ENCODE measurements at regions not wholly inside any gene's neighbourhood (a gene's known extent, or its start where the extent isn't known, plus 50 kb on each side); places are given as distances from the start of the nearest gene placed in this dataset.

DNA sequence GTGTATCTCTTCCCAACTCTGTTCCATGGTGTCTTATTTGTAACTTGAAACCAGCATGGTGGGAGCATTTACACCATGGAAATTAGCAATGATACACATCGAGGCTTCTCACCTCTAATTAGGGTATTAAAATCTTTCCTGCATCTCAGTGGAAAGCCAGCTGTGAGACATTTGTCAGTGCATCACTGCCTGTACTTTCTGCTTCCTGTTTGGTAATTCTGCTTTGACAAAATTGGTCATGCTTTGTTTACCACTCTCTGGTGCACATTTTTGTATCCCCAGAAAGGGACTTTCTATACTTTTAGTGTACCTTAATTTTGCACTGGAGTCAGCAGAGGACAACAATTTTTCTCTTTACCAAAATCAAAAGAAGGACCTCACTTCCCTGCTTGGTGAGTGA lies 402.1 kb downstream of the PDCD6IP start:
- DNase-seq: no peak

DNA sequence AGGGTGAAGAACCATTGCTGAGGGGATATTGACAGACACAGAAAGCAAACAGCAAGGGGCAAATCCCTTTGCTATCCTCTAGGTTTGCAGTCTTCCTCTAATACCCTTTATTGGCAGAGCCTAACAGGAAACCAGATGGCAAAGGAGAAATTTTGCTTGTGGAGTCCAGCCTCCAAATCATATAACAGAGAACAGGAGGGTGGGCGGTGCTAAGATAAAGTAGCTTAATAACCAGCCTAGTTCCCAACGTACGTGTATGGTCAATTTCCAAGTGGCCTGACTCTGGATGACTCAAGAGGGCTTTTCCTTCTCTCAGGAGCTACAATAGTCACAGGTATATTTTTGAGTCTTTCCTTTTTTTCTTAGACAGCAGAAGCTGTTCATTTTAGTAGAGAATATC lies 404.5 kb downstream of the PDCD6IP start:
- no peak for DNase-seq

DNA sequence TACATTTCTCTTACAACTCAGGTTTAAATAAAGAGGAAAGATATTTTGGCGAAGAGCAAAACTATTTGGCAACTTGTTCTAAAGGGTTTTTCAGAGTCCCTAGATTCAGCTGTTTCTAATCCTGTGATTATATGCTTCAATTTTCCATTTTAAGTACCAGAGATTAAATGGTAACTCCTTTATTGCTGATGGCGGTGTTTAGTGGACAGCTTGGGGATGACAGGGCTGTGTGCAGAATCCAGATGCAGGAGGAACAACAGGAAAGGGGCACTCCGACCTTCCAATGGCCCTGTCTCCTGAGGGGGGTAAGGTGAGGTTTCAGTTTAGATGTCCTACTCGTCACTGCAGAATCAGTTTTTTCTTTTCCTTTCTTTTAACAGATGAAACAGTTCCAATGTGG lies 405.0 kb downstream of the PDCD6IP start:
- no peak for DNase-seq

DNA sequence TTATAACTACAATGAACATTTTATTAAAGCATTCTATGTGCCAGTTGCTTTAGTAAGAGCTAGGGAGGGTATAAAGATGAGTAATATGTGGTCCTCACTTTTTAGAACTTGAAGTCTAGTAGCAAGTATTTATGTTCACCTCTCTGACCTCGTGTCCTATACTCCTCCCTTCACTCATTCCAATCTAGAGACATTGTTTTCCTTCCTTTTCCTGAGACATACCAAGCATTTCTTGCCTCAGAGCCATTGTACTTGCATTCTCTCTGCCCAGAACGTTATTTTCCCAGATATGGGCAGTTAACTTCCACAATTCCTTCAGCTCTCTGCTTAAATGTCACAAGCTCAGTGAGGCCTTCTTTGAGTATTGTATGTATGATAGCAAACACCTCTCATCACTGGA lies 408.6 kb downstream of the PDCD6IP start:
- no peak for DNase-seq

DNA sequence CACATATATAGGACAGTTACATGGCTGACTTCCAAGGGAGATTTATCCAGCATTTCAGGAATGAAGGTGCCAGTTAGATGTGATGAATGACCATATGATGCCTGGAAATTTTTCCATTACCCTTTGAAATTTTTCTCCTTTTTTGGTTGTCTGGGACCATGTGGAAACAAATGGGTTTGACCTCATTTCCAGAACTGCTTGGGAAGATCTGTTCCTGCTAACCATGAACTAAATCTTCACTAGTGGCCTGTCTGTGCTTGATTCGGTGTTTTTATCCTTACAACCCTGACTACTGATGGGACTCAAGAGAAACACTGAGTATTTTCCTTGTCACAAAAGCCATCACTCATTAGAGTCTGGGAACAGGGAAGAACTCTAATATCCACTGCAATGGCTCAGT lies 409.4 kb downstream of the PDCD6IP start:
- no peak for DNase-seq

DNA sequence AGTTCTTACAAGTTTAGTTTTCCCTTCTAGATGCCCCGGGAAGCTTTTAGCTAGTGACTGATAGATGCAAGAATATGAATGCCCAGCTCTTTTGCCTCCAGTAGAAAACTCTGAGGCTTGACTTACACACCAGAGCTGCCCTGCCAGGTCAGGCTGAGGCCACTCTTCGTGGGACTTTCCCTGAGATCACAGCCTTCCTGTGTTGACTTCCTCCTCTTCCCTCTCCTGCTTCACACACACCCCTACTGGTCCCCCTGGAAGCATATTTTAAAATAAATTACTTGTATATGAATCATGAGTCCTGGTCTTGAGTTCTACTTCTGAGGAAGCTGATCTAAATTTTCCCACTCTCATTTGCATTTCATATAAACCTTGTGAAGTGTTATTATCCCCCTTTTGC lies 413.7 kb downstream of the PDCD6IP start:
- DNase-seq: no peak

DNA sequence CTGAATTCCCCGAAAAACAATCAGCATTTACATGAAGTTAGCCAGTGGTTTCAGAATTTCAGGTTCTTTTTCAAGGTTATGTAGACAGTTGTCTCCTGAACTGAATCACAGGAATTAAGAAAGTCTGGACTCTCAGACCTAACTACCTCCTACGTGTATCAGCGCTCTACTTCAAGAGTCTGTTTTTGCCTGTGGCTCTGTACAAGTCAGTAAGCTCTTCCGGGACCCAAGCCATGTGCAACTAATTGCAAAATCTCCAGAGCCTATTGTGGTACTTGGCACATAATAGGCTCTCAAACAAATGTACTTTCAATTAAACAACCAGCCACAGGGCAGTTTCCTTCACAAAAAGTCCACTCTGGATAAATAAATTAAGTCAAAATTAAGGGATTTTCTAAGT lies 414.2 kb downstream of the PDCD6IP start:
- DNase-seq: no peak

DNA sequence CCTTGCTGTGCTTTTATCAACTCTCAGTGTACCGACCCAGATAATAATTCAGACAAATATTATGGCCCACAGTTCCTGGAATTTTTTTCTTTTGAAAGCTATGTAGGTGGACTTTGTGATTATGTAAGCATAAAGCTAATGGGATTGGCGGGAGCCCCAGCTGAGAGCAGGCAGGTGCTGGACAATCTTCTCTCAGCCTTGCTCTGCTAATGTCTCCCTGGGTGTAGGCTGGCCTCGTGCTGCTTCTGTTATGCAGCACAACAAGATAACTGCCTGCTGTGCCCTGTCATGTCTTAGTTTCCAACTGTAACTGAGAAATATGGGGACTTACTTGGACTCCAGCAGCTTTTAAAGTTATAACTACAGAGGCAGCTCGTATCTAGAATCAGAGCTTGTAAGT lies 415.0 kb downstream of the PDCD6IP start:
- DNase-seq: no peak

DNA sequence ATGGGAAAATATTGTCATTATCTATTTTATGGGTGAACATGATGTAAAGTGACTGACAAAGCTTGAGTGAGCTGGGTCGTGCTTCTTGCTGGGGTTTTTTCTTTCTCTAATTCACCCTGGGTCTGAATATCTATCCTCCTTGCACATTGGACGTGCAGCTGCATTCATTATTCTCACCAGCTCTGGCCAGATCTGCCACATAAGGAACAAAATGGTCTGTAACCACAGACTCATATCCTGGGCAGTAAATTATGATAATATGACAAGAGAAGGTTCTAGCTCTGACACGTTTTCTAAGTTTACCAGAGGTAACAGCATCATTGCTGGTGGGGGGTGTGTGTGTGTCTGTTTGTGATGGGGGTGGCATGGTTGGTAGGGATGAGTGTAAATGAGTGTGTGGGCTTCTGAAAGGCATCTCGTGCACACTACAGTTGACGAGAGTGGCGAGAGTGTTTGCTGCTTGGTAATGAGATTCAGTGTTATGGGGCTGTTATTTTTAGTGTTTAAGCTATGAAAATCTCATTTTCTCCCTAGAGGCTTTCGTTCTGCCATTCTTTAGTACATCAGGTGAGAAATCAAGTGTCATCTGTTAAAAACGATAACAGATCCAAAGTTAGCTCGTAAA lies 418.4 kb downstream of the PDCD6IP start:
- no peak for DNase-seq

DNA sequence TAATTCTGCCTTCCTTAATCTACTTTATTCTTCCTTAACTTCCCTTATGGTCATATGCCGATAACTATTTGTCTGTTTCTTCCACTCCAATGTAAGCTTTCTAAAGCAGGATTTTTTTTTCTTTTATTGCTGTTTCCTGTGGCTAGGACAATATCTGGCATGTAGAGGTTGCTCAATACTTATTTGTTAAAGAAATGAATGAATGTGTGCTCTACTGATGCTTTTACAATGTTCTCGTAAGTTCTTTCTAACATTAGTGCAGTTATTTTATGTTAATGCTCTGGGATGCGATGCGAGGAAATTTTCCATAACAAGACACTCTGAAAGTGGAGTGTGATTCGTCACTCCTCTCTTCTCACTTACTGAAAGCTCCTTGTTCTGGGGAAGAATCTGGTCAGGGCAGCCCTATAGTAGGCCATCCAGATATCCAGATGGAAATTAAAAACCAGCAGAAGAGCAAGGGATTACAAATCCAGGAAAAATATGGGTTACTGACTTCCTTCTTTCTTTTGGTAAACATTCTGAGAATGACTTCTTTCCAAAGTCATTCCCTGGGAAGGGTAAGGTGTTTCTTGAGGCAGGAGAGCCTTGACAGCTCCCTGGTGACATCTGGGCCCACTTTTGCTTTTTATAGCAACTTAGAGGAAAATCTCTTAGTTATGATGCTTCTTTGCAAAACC lies 420.4 kb downstream of the PDCD6IP start:
- no peak for DNase-seq

DNA sequence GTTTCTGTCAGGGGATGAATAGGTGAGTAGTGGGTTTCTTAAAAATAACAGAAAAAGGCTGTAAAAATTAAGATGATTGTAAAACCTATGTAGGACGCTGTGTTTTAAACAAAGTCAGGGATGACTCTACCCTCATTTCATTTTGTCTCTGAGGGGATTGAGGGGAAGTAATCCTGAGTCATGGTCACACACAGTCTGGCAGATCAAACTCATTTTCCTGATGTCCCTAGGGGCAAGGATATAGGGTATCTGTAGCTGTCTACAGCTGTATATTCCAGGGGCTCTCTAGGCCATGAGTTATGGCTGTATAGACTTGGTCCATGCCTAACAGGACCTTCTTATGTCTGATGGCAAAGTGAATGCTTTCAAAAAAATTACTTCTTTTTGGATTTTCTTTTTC lies 421.1 kb downstream of the PDCD6IP start:
- DNase-seq: no peak

DNA sequence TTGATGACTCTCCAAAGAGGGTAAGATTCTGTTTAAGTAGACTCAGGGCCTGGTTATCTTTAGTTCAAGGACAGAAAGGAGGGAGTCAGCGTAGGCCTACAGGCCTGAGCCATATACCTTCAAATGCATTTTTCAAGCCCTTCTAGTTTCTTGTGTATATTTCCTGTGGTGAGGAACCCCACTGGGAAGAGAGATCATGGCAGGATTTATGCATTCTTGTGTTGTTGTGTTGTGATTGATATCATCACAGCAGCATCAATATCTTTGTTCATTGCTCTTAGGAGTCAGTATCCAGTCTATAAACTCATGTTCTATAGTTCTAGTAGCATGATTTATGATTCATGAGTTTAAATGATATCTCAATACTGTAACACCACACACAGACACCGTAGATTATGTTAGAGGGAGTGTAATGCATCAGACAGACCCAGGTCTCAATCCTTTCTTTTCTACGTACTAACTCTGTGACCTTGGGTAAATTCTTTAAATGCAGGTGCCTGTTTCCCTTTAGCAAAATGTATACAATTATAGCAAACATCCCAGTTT lies 427.5 kb downstream of the PDCD6IP start:
- no peak for DNase-seq

DNA sequence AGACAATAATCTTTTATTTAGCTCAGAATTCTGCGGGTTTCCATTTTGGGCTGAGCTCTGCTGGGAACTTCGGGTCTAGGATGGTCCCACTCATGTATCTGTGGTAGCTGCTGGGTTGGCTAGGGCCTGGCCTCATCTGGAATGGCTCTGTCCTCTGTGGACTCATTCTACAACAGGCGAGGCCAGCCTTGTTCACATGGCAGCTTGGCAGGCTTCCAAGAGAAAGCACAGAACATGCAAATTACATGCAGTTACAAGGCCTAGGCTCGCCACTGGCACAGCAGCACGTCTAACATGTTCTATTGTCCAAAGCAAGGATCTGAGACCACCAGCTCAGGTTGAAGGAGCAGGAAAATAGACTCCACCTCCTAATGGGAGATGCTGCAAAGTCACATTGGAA lies 431.4 kb downstream of the PDCD6IP start:
- peak; percentile 16 for DNase-seq

DNA sequence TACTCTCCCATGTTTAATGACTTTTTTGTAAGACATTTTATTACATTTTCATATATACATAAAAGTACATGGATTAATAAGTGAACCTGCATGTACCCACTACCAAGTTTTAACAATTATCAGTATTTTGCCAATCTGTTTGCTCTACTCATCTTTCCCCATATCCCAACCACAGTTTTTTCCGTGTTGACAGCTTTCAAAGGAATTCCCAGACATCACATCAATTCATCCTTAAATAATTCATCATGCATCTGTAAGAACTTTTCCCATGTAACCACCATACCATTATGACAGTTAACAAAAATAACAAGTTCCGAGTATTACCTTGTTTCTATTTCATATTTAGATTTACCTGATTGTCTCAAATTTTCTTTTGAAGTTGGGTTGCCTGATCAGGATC lies 436.7 kb downstream of the PDCD6IP start:
- DNase-seq: no peak

DNA sequence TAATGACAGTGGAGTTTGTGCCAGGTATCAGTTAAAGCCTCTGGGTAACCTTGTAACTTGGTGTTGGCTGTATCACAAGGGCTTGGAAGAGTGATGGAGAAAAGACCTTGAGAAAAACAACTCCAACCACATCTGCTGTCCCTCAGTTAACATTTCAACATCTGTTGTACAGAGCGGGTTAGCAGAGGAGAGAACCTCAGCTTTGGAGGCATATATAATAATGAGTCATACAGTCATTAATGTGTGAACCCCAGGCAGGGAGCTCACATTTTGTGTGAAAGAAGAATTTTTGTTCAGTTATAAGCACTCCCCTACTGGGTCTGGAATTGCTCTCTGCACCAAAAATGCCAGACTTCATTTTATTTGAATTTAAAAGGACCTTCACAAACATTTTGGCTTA lies 439.5 kb downstream of the PDCD6IP start:
- no peak for DNase-seq

DNA sequence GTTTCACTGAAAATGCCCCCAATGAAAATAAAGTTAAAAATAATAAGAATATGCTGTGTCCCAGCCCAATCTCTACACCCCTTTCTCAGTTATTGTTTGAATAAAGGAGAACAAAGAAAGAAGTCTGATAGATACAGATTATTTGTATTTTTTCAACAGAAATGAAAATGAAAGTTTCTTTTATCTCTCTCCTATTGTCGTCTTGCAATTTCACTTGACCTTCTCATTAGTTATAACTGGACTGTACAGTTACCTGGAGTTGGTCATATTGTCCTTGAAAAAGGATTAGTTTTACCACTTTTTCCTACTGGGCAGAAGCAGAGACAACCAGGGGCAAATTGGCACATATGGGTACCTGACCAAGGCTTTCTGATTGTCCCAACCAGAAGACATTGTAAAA lies 440.0 kb downstream of the PDCD6IP start:
- no peak for DNase-seq

DNA sequence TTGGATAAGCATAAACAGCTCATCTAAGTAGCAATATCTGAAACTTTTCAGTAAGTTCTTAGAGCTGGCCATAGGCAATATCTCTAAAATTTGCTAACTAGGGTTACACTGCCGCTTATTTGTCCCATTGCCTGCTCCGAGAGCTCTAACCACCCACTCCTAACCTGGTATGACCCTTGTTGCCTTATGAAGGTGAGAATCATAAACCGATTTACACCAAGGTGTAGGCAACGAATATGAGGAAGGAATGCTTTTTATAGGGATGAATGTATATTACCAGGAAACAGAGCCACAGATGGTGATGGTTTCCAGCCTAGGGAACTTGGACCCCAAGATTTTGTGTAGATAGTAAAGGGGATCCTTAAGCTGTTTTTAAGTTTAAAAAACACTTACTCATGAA lies 440.9 kb downstream of the PDCD6IP start:
- no peak for DNase-seq

DNA sequence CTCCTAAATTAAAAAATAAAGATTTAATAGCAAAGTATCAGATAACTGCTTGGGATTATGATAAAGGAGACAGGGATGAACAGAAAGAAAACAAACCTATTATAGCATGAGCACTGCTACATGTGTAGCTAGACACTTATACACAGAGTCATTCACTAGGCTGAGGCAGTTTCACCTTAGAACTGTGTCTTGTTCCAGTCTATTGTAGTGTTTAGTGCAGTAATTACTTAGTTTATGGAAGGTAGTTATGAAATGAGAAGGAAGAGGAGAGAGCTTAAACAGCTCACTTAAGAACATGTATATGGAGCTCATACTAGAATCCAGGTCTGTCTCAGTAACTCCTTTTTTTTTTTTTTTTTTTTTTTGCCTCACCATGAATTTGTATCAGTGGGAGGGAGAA lies 441.4 kb downstream of the PDCD6IP start:
- no peak for DNase-seq

DNA sequence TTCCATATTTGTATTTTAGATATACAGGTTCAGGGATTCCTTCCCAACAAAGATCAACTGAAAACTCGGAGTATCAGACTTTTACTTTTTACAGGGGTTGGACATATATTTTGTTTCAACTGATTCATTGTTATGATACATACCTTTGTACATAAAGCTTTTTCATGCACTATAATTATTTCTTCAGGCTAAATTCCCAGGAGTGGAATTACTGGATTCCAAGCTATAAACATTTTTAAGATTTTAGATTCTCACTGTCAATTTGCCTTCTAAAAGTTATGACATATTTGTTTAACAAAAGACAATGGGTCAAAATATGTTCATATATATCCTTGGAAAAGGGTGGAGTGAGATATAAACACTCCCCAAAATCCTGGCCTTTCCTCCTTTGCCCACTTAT lies 449.0 kb downstream of the PDCD6IP start:
- no peak for DNase-seq

DNA sequence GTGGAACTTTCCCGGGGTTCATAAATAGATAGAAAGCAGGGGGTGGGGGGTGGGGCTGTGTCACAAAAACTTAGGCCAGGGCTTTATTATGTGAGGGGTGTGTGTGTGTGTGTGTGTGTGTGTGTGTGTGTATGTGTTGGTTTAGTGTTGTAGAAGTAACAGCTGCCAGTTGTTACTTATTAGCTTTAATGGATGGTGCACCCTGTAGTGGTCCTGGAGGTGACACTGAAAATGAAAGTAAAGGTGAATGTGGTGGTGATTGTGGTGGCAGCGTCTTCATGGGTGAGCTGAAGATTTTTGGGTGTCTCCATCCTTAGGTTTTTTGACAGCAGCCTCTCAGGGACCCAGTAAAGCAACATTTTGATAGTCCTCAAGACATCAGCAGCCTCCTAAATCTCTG lies 449.9 kb downstream of the PDCD6IP start:
- no peak for DNase-seq

DNA sequence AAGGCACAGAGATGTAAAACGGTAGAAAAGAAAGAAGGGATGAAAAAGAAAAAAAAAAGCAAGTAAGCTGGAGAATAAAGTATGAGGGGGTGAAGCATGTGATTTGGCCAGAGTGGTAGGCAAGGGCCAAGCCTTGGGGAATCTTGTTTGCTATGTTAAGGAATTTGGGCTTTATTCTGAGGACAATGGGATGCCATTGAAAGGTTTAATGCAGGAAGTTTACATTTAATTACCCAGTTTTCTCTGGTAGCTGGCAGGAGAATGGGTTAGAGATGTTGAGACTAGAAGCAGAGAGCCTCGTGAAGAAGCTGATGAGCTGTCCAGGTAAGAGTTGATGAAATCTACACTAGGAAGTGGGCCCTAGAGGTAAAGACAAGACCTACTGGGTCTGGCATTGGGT lies 455.9 kb downstream of the PDCD6IP start:
- DNase-seq: no peak

DNA sequence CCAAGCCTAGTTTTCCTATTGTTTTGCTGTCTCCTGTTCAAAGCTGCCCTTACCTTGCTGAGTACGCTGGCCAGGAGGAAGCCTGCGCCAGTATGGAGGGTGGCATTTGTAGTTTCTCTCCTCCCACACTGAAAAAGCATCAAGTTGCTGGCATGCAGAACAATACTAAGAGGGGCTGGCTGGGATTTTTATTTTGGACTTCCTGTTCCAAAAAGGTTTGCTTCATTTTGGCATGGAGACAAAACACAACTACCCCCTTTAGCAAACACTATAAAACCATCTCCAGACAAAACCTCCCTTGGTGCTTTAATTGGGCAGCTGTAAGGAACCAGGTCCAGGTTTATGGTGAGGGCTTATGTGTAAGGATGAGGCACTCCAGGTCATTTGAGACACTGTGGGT lies 457.6 kb downstream of the PDCD6IP start:
- no peak for DNase-seq

DNA sequence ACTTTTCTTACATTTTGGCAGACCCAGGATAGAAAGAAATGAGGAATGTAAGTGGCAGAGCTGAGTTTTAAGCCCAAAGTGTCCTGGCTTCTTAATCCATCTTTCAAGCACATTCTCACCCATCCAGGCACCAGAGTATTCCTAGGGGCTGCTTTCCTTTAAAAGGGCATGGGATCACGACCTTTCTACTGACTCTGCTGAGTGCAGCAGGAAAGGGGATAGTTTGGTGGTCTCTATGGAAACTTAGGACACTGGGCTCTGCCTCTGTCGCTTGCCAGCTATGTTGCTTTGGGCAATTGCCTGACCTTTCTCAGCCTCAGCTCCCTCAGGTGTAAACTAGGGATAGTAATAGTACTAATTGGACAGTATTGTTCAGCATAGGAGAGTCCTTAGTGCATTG lies 458.4 kb downstream of the PDCD6IP start:
- DNase-seq: no peak

DNA sequence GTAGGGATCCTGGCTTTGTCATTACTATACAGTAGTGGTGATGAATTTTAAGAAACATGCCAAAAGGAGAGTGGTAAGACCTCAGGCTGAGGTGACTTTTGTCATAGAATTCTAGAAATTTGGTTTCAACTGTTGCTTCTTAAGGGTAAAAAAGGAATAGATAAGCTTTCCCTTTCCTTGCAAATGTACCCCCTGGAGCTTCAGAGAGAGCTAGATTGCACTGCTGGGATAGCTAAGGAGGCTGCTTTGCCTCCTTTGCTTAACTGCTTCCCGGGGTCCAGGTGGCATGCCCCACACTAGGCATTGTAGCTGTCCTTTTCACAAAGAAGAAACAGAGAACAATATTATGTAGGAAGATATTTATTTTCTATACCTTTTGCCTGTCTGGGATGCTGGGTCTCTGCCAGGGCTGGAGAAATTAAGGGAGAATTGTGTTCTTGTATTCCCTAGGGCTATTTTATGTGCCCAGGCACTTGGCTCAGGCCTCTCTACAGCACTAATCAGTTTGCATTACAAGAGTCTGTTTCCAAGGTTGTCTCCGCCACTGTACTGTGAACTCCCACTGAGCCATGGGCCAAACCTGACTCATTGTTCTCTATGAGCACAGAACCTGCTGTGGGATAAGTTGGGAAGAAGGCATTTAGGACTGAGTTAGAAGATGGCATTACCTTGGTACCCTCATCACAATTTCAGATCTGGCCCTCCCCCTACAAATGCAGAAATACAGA lies 460.0 kb downstream of the PDCD6IP start:
- DNase-seq: no peak
